ENCODE measurements at regions not wholly inside any gene's neighbourhood (a gene's known extent, or its start where the extent isn't known, plus 50 kb on each side); places are given as distances from the start of the nearest gene placed in this dataset.

DNA sequence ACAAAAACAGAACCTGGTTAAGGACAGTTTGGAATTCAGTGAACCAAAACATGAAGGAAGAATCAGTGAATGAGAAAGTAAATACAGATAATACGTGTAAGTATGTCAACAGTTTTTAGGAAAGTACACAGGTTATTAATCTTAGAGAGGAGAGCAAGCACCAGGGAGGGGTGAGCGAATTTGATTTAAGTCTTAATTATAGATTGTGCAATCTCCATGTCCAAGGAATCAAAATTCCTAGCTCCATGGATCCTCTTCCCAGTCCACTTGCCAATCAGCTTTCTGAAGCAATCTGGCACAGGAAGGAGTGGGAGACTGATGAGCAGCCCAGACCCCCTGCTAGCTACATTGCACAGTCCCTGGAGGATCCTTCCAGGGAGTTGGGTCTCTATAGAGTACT lies 346.4 kb downstream of the SETD4 start:
- TF ChIP-seq, protein P1, sequence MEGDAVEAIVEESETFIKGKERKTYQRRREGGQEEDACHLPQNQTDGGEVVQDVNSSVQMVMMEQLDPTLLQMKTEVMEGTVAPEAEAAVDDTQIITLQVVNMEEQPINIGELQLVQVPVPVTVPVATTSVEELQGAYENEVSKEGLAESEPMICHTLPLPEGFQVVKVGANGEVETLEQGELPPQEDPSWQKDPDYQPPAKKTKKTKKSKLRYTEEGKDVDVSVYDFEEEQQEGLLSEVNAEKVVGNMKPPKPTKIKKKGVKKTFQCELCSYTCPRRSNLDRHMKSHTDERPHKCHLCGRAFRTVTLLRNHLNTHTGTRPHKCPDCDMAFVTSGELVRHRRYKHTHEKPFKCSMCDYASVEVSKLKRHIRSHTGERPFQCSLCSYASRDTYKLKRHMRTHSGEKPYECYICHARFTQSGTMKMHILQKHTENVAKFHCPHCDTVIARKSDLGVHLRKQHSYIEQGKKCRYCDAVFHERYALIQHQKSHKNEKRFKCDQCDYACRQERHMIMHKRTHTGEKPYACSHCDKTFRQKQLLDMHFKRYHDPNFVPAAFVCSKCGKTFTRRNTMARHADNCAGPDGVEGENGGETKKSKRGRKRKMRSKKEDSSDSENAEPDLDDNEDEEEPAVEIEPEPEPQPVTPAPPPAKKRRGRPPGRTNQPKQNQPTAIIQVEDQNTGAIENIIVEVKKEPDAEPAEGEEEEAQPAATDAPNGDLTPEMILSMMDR (IDR thresholded peaks at IDR 0.05) = no peak
- TF ChIP-seq POLR2A (IDR thresholded peaks at IDR 0.05) (no peak), POLR2AphosphoS5 (IDR thresholded peaks at IDR 0.05) (no peak), EP300 (IDR thresholded peaks at IDR 0.05) (no peak)

Data from suprapubic skin (tissue), 4 donors.